Activated CD4-positive, alpha-beta memory T cell treated with anti-CD3 and anti-CD28 coated beads, Interleukin-2, amount 10 ng/mL, durations not matched to agents 7 days and 5 days (primary cell): ENCODE measurements at regions not wholly inside any gene's neighbourhood (a gene's known extent, or its start where the extent isn't known, plus 50 kb on each side); places are given as distances from the start of the nearest gene placed in this dataset.
"Not testable (repeated sequence)": the region's sequence is repeated elsewhere in the genome, so short reads cannot be mapped to it uniquely, and the experiment has no call there.

ENCODE experiments used
- CTCF ChIA-PET: fragments of 350-600 bp; sonication (Branson Sonifier 250); formaldehyde crosslinking; loops from one replicate; lab custom pipeline; 2021; ENCODE audit warnings: antibody characterized with exemption, inconsistent platforms; lab: Charles Lee
- POLR2A ChIA-PET: fragments of 350-600 bp; sonication (Branson Sonifier 250); formaldehyde crosslinking; loops from one replicate; lab custom pipeline; 2021; ENCODE audit warnings: antibody characterized with exemption; lab: Charles Lee
- DNase-seq: peaks from one replicate; pipeline ENCODE4 v3.0.0-alpha.2; 2020
- H3K27ac Mint-ChIP-seq: one replicate; pipeline ENCODE4 v1.8.0; 2021; ENCODE audit warnings: mild to moderate bottlenecking, mixed read lengths
- H3K27me3 Mint-ChIP-seq: one replicate; pipeline ENCODE4 v1.8.0; 2021; ENCODE audit warnings: mixed read lengths
- H3K36me3 Mint-ChIP-seq: one replicate; pipeline ENCODE4 v1.8.0; 2021; ENCODE audit warnings: low read depth, mixed read lengths
- H3K4me1 Mint-ChIP-seq: one replicate; pipeline ENCODE4 v1.8.0; 2021; ENCODE audit warnings: mixed read lengths
- H3K4me3 Mint-ChIP-seq: one replicate; pipeline ENCODE4 v1.8.0; 2021; ENCODE audit warnings: mild to moderate bottlenecking, mixed read lengths
- H3K9me3 Mint-ChIP-seq: one replicate; pipeline ENCODE4 v1.8.0; 2021; ENCODE audit warnings: mixed read lengths

DNA sequence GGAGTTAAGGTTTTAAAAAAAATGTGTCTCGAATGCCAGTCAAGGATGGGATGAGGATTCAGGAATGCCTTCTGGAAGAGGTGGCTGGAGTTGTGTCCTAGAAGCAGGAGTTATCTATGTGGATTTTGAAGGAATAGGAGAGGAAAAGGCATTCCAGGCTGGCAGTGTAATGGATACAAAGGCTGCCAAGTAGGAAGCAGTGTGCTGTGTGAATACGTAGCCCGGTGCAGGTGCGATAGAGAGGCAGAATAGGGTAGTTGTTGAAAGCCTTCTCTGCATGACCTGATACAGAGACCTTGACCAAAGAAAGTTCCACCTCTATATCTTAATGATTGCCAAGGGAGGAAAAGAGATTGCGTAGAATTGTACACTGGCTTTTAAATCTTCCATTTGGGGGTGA is 128.1 kb upstream of the ITGB1 start:
- H3K27ac Mint-ChIP-seq = no peak overlapping the region
- H3K36me3 Mint-ChIP-seq = peaks cover 40% of the 10 kb centered on the region
- peaks cover 32% of the 10 kb centered on the region for H3K9me3 Mint-ChIP-seq
- no peaks in the 10 kb centered on the region for H3K27me3 Mint-ChIP-seq
- no peak for DNase-seq
- H3K4me3 Mint-ChIP-seq = no peak overlapping the region
- ChIA-PET CTCF (no interaction called here), POLR2A (interaction anchor here (1.1 to 1.4 kb wide), 2 partner anchors 15 to 18 kb away, joined by 3 to 4 read pairs; no protein-coding TSS in a partner anchor)
- H3K4me1 Mint-ChIP-seq = peaks cover 28% of the 10 kb centered on the region

- H3K27ac Mint-ChIP-seq = no peak overlapping the region
- no peak overlapping the region for H3K4me3 Mint-ChIP-seq
- CTCF ChIA-PET = no interaction called here
- H3K27me3 Mint-ChIP-seq = no peaks in the 10 kb centered on the region
- DNase-seq = no peak
- H3K4me1 Mint-ChIP-seq = peaks cover 28% of the 10 kb centered on the region
- H3K9me3 Mint-ChIP-seq = peaks cover 28% of the 10 kb centered on the region
- H3K36me3 Mint-ChIP-seq = peaks cover 38% of the 10 kb centered on the region
- POLR2A ChIA-PET = no interaction called here
These were observed 127.3 kb upstream of the ITGB1 start for GRCh38 chr10:33085313-33085833.

DNA sequence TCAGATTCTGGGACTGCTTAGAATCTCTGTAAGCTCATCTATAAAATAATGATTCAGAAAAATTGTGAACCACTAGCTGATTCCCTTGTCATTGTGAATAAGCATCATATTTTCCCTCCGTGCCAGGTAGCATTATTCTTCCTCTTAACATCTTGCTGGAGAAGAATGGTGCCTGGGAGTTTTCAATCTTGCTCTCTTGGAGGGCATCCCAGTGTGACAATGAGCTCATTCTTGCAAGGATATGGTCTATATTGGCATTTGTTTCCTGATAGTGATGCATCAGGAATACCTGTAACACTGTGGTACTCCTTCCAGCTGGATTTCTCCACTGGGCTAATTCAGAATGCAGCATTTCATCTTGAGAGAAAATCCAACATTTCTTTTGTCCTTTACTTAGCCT is 126.4 kb upstream of the ITGB1 start:
- ChIA-PET CTCF (no interaction called here), POLR2A (interaction anchor here (0.8 kb wide), 1 partner anchor 9 kb away, joined by 3 read pairs; no protein-coding TSS in a partner anchor)
- DNase-seq = no peak

DNA sequence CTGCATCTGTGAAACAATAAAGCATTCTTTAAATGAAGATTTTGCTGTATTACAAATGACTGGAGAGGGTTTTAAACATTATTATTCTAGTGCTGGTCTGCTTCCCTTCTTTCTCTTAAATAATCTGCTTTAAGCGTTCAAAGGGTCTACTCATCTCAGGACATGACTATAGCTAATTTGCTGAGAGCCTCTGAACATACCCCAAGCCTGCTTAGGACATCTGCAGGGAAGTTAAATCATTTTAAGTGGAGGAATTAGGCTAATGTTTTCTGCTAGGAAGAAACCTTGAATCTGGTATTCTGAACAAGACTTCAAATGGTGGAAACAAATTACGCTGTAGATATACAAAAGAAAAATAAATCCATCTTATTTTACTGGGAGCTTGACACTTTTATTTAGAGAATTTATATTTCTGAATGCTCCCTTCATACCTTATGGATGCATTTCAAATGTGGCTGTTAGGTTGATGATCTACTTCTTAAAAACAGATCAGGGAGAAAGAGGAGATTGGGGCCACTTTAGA is 124.4 kb upstream of the ITGB1 start:
- peaks cover 19% of the 10 kb centered on the region for H3K4me1 Mint-ChIP-seq
- no peak overlapping the region for H3K4me3 Mint-ChIP-seq
- POLR2A ChIA-PET = no interaction called here
- H3K36me3 Mint-ChIP-seq = peaks cover 18% of the 10 kb centered on the region
- no peak overlapping the region for H3K27ac Mint-ChIP-seq
- no peaks in the 10 kb centered on the region for H3K27me3 Mint-ChIP-seq
- CTCF ChIA-PET = no interaction called here
- no peak for DNase-seq
- peaks cover 14% of the 10 kb centered on the region for H3K9me3 Mint-ChIP-seq

More for the DNA sequence above, 126.4 kb upstream of the ITGB1 start:
- Mint-ChIP-seq H3K36me3 (peaks cover 28% of the 10 kb centered on the region), H3K27me3 (no peaks in the 10 kb centered on the region), H3K4me1 (peaks cover 28% of the 10 kb centered on the region), H3K27ac (no peak overlapping the region), H3K9me3 (peaks cover 20% of the 10 kb centered on the region), H3K4me3 (no peak overlapping the region)

GRCh38 chr10:33080467-33080866 is 122.4 kb upstream of the ITGB1 start:
- POLR2A ChIA-PET, H3K36me3 Mint-ChIP-seq, DNase-seq, CTCF ChIA-PET, H3K27ac Mint-ChIP-seq, H3K4me3 Mint-ChIP-seq, H3K27me3 Mint-ChIP-seq, H3K4me1 Mint-ChIP-seq, H3K9me3 Mint-ChIP-seq: not testable (repeated sequence)

GRCh38 chr10:33074443-33074842 is 116.4 kb upstream of the ITGB1 start:
- CTCF ChIA-PET = no interaction called here
- Mint-ChIP-seq H3K36me3 (peaks cover 19% of the 10 kb centered on the region), H3K4me1 (peaks cover under 1% of the 10 kb centered on the region), H3K4me3 (no peak overlapping the region), H3K27me3 (no peaks in the 10 kb centered on the region), H3K9me3 (peaks cover 5% of the 10 kb centered on the region), H3K27ac (no peak overlapping the region)
- DNase-seq = no peak
- POLR2A ChIA-PET = no interaction called here

DNA sequence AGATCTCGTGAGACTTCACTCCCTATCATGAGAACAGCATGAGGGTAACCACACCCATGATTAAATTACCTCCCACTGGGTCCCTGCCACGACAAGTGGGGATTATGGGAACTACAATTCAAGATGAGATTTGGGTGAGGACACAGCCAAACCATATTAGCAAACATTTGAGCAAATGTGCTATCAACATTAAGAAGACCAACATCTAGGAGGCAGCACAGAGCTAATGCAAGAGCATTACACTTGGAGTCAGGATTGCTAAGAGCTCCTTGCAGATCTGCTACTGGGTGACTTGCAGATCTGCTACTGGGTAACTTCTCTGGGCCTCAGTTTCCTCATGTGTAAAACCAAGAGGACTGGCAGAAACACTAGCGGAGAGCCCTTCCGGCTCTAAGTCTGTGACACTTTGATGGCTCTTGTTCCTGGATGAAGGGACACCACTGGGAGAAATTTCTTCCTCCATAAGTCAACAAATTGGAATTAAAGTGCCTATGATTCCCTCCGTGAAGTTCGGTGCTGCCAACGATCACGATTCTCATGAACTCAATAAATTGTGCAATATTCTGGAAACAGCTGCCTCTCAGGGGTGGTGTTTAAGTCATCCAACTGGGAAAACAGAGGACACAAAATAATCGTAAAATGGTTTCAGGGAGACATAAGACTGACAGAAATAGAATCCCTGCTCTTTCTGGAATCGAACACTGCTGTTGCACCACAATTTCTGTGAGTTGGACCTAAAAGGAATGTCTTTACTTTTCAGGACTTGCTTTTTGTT is 115.8 kb upstream of the ITGB1 start:
- H3K27ac Mint-ChIP-seq = no peak overlapping the region
- DNase-seq = no peak
- no peak overlapping the region for H3K4me3 Mint-ChIP-seq
- ChIA-PET CTCF (no interaction called here), POLR2A (interaction anchor here (1.2 to 1.3 kb wide), 2 partner anchors 27 to 41 kb away, joined by 3 to 5 read pairs; no protein-coding TSS in a partner anchor)
- H3K27me3 Mint-ChIP-seq = no peaks in the 10 kb centered on the region
- H3K4me1 Mint-ChIP-seq = peaks cover 1% of the 10 kb centered on the region
- H3K36me3 Mint-ChIP-seq = peaks cover 19% of the 10 kb centered on the region
- peaks cover 5% of the 10 kb centered on the region for H3K9me3 Mint-ChIP-seq

DNA sequence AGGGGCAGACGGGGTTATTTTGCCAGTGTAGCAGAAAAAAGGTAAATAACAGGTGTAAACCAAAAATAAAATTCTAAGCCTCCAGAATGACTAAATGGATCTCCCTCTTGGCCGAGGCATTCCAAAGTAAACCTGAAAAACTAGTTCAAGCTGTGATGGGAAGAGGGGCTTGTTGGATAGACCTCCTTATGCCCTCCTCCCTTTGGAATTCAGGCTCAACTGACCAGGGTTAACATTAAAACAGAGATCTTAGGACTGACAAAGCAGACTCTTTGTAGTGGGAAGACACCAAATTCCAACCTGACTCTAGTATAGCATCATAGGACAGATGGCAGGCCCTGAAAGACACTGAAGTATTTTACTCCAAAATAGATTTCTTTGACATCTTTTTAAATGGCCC is 113.8 kb upstream of the ITGB1 start:
- Mint-ChIP-seq H3K36me3 (peaks cover 16% of the 10 kb centered on the region), H3K4me1 (peaks cover 1% of the 10 kb centered on the region), H3K27me3 (no peaks in the 10 kb centered on the region), H3K9me3 (peaks cover 3% of the 10 kb centered on the region), H3K27ac (no peak overlapping the region), H3K4me3 (no peak overlapping the region)
- POLR2A ChIA-PET = no interaction called here
- no peak for DNase-seq
- CTCF ChIA-PET = interaction anchor here (1.4 kb wide), 1 partner anchor 60 kb away, joined by 3 read pairs; no protein-coding TSS in a partner anchor

GRCh38 chr10:33070101-33070500 is 112.1 kb upstream of the ITGB1 start:
- H3K4me1 Mint-ChIP-seq = peaks cover 1% of the 10 kb centered on the region
- H3K27me3 Mint-ChIP-seq = no peaks in the 10 kb centered on the region
- H3K9me3 Mint-ChIP-seq = peaks cover 7% of the 10 kb centered on the region
- ChIA-PET POLR2A (interaction anchor here (0.8 kb wide), 1 partner anchor 40 kb away, joined by 3 read pairs; no protein-coding TSS in a partner anchor), CTCF (no interaction called here)
- peaks cover 16% of the 10 kb centered on the region for H3K36me3 Mint-ChIP-seq
- H3K4me3 Mint-ChIP-seq = no peak overlapping the region
- no peak for DNase-seq
- H3K27ac Mint-ChIP-seq = no peak overlapping the region

DNA sequence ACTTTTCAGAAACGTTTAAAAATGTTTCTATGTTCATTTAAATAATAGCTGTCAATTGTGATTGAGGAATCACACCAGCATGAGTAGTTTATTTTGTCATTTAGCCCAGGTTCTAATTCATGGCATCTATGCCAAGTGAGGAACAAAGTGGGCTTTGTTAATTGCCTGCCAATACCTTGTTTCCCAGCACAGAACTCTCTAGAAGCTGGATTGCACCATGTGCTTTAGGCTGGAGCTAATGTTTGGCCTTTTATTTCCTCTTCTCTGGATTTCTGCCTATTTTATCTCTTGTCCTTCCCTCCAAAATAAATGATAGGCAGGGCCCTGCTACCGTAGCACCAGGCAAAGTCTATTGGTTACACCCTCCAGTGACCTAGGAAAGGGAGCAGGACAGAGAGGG is 109.9 kb upstream of the ITGB1 start:
- H3K36me3 Mint-ChIP-seq = peaks cover 17% of the 10 kb centered on the region
- no peaks in the 10 kb centered on the region for H3K27me3 Mint-ChIP-seq
- H3K4me1 Mint-ChIP-seq = peaks cover 1% of the 10 kb centered on the region
- ChIA-PET POLR2A (interaction anchor here (1.1 kb wide), 1 partner anchor 19 kb away, joined by 3 read pairs; no protein-coding TSS in a partner anchor), CTCF (no interaction called here)
- no peak for DNase-seq
- H3K9me3 Mint-ChIP-seq = peaks cover 5% of the 10 kb centered on the region
- no peak overlapping the region for H3K4me3 Mint-ChIP-seq
- H3K27ac Mint-ChIP-seq = no peak overlapping the region

GRCh38 chr10:33067481-33067880 is 109.5 kb upstream of the ITGB1 start:
- no peak overlapping the region for H3K4me3 Mint-ChIP-seq
- peaks cover 13% of the 10 kb centered on the region for H3K36me3 Mint-ChIP-seq
- H3K27me3 Mint-ChIP-seq = no peaks in the 10 kb centered on the region
- DNase-seq = no peak
- H3K9me3 Mint-ChIP-seq = peaks cover 5% of the 10 kb centered on the region
- ChIA-PET POLR2A (interaction anchor here (1.1 kb wide), 1 partner anchor 20 kb away, joined by 3 read pairs; no protein-coding TSS in a partner anchor), CTCF (no interaction called here)
- H3K4me1 Mint-ChIP-seq = peaks cover 1% of the 10 kb centered on the region
- H3K27ac Mint-ChIP-seq = no peak overlapping the region

GRCh38 chr10:33066558-33067236 is 108.7 kb upstream of the ITGB1 start:
- no peak for DNase-seq
- Mint-ChIP-seq H3K27me3 (no peaks in the 10 kb centered on the region), H3K4me1 (peaks cover 1% of the 10 kb centered on the region), H3K27ac (no peak overlapping the region), H3K4me3 (no peak overlapping the region), H3K36me3 (peaks cover 10% of the 10 kb centered on the region), H3K9me3 (peaks cover 5% of the 10 kb centered on the region)
- CTCF ChIA-PET = interaction anchor here (0.6 kb wide), 1 partner anchor 154 kb away, joined by 3 read pairs; no protein-coding TSS in a partner anchor
- POLR2A ChIA-PET = interaction anchor here (1.1 kb wide), 1 partner anchor 21 kb away, joined by 3 read pairs; no protein-coding TSS in a partner anchor

GRCh38 chr10:33065111-33065510 is 107.1 kb upstream of the ITGB1 start:
- POLR2A ChIA-PET = no interaction called here

More at GRCh38 chr10:33065111-33065510, 107.1 kb upstream of the ITGB1 start:
- Mint-ChIP-seq H3K4me3 (no peak overlapping the region), H3K4me1 (peaks cover 1% of the 10 kb centered on the region), H3K27ac (no peak overlapping the region), H3K27me3 (no peaks in the 10 kb centered on the region), H3K9me3 (peaks cover 7% of the 10 kb centered on the region), H3K36me3 (peaks cover 4% of the 10 kb centered on the region)
- CTCF ChIA-PET = no interaction called here
- DNase-seq = no peak
